BLaER1 (cell line): ENCODE measurements at regions not wholly inside any gene's neighbourhood (a gene's known extent, or its start where the extent isn't known, plus 50 kb on each side); places are given as distances from the start of the nearest gene placed in this dataset.

Source experiments
- H3K27ac ChIP-seq: shearing (Covaris generic); formaldehyde crosslinking; 2 replicates; pipeline ENCODE4 v1.8.1; 2022
- H3K27me3 ChIP-seq: shearing (Covaris generic); formaldehyde crosslinking; 2 replicates; pipeline ENCODE4 v1.8.1; 2022
- H3K36me3 ChIP-seq: shearing (Covaris generic); formaldehyde crosslinking; 2 replicates; pipeline ENCODE4 v1.8.1; 2022
- H3K4me1 ChIP-seq: shearing (Covaris generic); formaldehyde crosslinking; 2 replicates; pipeline ENCODE4 v1.8.1; 2022
- H3K4me2 ChIP-seq: shearing (Covaris generic); formaldehyde crosslinking; 2 replicates; pipeline ENCODE4 v1.8.1; 2022
- H3K4me3 ChIP-seq: shearing (Covaris generic); formaldehyde crosslinking; 2 replicates; pipeline ENCODE4 v1.8.1; 2022
- H3K9ac ChIP-seq: shearing (Covaris generic); formaldehyde crosslinking; 2 replicates; pipeline ENCODE4 v1.8.1; 2022
- H3K9me3 ChIP-seq: shearing (Covaris generic); formaldehyde crosslinking; 2 replicates; pipeline ENCODE4 v1.8.1; 2022
- H4K20me1 ChIP-seq: shearing (Covaris generic); formaldehyde crosslinking; 2 replicates; pipeline ENCODE4 v1.8.1; 2022
- Cebpa-rat ChIP-seq: shearing (Covaris generic); IDR thresholded peaks from 2 replicates; pipeline ENCODE4 v1.8.1; 2022

DNA sequence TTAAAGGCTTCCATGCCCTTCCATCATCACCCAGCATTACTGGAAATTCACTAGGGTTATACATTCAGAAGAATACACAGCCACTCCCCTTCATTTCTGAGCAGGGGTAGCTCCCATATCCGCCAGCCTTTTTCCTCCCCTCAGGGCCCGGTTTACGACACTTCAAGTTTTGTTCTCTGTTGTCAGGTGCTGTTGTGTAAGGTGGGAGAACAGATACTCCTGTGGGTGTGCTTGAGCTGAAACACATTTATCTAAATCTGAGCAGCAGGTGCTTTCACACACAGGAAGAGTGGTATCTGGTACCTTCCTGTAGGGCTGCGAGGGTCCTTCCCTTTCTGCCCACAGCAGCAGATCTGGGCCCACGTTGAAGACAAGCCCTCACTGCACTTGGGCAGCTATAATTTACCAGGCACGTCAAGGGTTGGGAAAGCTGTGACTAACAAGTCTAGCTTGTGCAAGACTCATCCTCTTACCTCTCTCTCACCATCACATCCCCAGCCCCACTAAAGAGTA, 215.8 kb upstream of the RREB1 start:
- H4K20me1 ChIP-seq, result no peaks in the 10 kb centered on the region
- no peaks in the 10 kb centered on the region for H3K27me3 ChIP-seq
- TF ChIP-seq Cebpa-rat, result no peak
- H3K4me2 ChIP-seq, result peak overlapping the region; percentile 9
- H3K4me1 ChIP-seq, result peaks cover 19% of the 10 kb centered on the region
- H3K4me3 ChIP-seq, result no peak overlapping the region
- H3K27ac ChIP-seq, result no peak overlapping the region
- no peaks in the 10 kb centered on the region for H3K9me3 ChIP-seq
- no peaks in the 10 kb centered on the region for H3K36me3 ChIP-seq
- no peak overlapping the region for H3K9ac ChIP-seq

- H3K4me1 ChIP-seq, result peaks cover 17% of the 10 kb centered on the region
- 0 out of 2 replicates have a peak overlapping the region, but pooled peaks have one; percentile 9 for H3K4me2 ChIP-seq
- H4K20me1 ChIP-seq, result no peaks in the 10 kb centered on the region
- H3K4me3 ChIP-seq, result no peak overlapping the region
- no peak for TF ChIP-seq Cebpa-rat
- no peaks in the 10 kb centered on the region for H3K27me3 ChIP-seq
- H3K36me3 ChIP-seq, result no peaks in the 10 kb centered on the region
- no peak overlapping the region for H3K27ac ChIP-seq
- H3K9ac ChIP-seq, result no peak overlapping the region
- no peaks in the 10 kb centered on the region for H3K9me3 ChIP-seq
Observed at GRCh38 chr6:6892744-6893583, 214.8 kb upstream of the RREB1 start.

DNA sequence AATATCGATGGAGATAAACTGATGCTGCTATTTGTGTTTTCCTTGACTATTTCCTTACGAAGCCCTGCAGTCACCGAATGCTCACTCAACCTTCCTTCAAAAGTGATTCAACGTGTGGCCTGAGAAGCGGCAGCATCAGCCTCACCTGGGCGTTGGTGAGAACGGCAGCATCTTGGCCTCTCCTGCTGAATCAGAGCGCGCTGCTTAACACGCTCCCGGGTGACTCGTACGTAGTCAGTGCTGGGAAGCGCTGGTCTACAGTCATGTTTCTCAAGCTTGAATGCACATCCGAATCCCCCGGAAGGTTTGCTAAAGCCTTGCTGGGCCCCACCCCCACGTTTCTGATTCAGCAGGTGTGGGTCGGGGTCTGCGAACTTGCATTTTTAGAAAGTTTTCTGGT, 214.1 kb upstream of the RREB1 start:
- Histone ChIP-seq H3K4me1 (peaks cover 17% of the 10 kb centered on the region), H4K20me1 (no peaks in the 10 kb centered on the region), H3K27ac (no peak overlapping the region), H3K4me3 (no peak overlapping the region), H3K9me3 (no peaks in the 10 kb centered on the region), H3K27me3 (no peaks in the 10 kb centered on the region), H3K9ac (no peak overlapping the region), H3K36me3 (no peaks in the 10 kb centered on the region), H3K4me2 (no peak overlapping the region)
- no peak for TF ChIP-seq Cebpa-rat

DNA sequence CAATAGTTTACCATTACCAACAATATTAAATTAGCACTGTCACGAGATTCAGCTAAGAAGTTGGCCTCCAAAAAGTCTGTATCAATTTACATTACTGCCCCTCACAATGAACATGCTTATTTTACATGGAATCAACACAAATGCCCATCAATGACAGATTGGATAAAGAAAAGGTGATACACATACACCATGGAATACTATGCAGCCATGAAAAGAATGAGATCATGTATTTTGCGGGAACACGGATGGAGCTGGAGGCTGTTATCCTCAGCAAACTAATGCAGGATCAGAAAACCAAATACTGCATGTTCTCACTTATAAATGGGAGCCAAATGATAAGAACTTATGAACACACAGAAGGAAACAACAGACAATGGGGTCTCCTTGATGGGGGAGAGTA, 211.8 kb upstream of the RREB1 start:
- Histone ChIP-seq H3K36me3 (no peaks in the 10 kb centered on the region), H3K4me3 (no peak overlapping the region), H4K20me1 (no peaks in the 10 kb centered on the region), H3K27ac (no peak overlapping the region), H3K27me3 (no peaks in the 10 kb centered on the region), H3K9ac (no peak overlapping the region), H3K4me2 (no peak overlapping the region), H3K9me3 (no peaks in the 10 kb centered on the region), H3K4me1 (peaks cover 17% of the 10 kb centered on the region)
- TF ChIP-seq Cebpa-rat, result no peak

- no peaks in the 10 kb centered on the region for H4K20me1 ChIP-seq
- H3K4me1 ChIP-seq, result peaks cover 9% of the 10 kb centered on the region
- no peak overlapping the region for H3K4me2 ChIP-seq
- TF ChIP-seq Cebpa-rat, result no peak
- no peaks in the 10 kb centered on the region for H3K36me3 ChIP-seq
- H3K9ac ChIP-seq, result no peak overlapping the region
- H3K4me3 ChIP-seq, result no peak overlapping the region
- no peaks in the 10 kb centered on the region for H3K9me3 ChIP-seq
- H3K27me3 ChIP-seq, result no peaks in the 10 kb centered on the region
- no peak overlapping the region for H3K27ac ChIP-seq
Observed at GRCh38 chr6:6897140-6897539, 210.6 kb upstream of the RREB1 start.

GRCh38 chr6:6900569-6901204, 207.1 kb upstream of the RREB1 start:
- Histone ChIP-seq H3K9me3 (no peaks in the 10 kb centered on the region), H3K4me1 (peaks cover under 1% of the 10 kb centered on the region), H3K36me3 (no peaks in the 10 kb centered on the region), H3K4me3 (no peak overlapping the region), H3K27ac (no peak overlapping the region), H3K9ac (no peak overlapping the region), H3K27me3 (no peaks in the 10 kb centered on the region), H4K20me1 (no peaks in the 10 kb centered on the region), H3K4me2 (no peak overlapping the region)
- no peak for TF ChIP-seq Cebpa-rat

GRCh38 chr6:6901205-6901719, 206.5 kb upstream of the RREB1 start:
- no peak for TF ChIP-seq Cebpa-rat
- H3K4me3 ChIP-seq, result no peak overlapping the region
- no peak overlapping the region for H3K27ac ChIP-seq
- no peaks in the 10 kb centered on the region for H3K36me3 ChIP-seq
- no peaks in the 10 kb centered on the region for H3K27me3 ChIP-seq
- H4K20me1 ChIP-seq, result no peaks in the 10 kb centered on the region
- no peak overlapping the region for H3K9ac ChIP-seq
- peaks cover 6% of the 10 kb centered on the region for H3K4me1 ChIP-seq
- H3K9me3 ChIP-seq, result no peaks in the 10 kb centered on the region
- no peak overlapping the region for H3K4me2 ChIP-seq

DNA sequence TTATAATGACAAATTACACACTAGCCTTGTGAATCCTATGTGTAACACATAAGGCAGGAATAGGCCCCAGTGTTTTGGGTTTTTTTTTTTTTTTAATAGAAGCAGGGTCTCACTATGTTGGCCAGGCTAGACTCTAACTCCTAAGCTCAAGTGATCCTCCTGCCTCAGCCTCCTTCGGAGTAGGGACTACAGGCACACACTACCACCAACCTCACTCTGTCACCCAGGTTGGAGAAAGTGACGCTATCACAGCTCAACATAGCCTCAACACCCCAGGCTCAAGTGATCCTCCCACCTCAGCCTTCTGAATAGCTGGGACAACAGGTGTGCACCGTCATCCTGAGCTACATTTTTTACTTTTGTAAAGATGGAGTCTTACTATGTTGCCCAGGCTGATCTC, 205.8 kb upstream of the RREB1 start:
- H3K27ac ChIP-seq, result no peak overlapping the region
- peaks cover 6% of the 10 kb centered on the region for H3K4me1 ChIP-seq
- no peaks in the 10 kb centered on the region for H4K20me1 ChIP-seq
- H3K4me3 ChIP-seq, result no peak overlapping the region
- H3K4me2 ChIP-seq, result no peak overlapping the region
- H3K36me3 ChIP-seq, result no peaks in the 10 kb centered on the region
- no peaks in the 10 kb centered on the region for H3K27me3 ChIP-seq
- H3K9ac ChIP-seq, result no peak overlapping the region
- no peak for TF ChIP-seq Cebpa-rat
- H3K9me3 ChIP-seq, result no peaks in the 10 kb centered on the region

DNA sequence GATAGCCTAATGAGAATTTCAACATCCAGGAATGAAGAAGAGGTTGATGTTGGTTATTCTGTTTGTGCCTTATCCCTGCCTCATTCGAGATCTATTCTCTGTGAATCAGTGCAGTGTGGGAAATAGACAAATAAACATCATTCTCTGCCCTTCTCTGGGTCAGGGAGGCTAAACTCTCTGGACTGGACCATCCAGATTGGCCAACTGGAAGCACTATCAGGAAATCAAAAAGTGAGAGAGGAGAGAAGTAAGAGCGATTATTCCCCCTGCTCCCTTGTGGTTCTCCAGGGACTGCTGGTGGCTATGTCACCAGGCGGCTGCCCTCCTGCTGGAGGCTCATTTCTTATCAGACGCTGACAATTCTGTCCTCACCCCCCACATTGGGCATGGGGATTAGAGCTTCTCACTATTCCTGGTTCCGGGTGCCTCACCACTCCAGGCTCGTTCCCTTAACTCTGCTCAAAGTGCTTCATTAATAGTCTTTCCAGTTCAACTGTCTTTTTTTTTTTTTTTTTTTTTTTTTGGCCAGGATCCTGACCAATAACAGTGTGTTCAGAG, 201.7 kb upstream of the RREB1 start:
- Histone ChIP-seq H3K27ac (no peak overlapping the region), H4K20me1 (no peaks in the 10 kb centered on the region), H3K4me3 (no peak overlapping the region), H3K27me3 (no peaks in the 10 kb centered on the region), H3K4me1 (peaks cover 6% of the 10 kb centered on the region), H3K9ac (no peak overlapping the region), H3K36me3 (no peaks in the 10 kb centered on the region), H3K4me2 (0 out of 2 replicates have a peak overlapping the region, but pooled peaks have one; percentile 6), H3K9me3 (no peaks in the 10 kb centered on the region)
- no peak for TF ChIP-seq Cebpa-rat
